ENCODE measurements at regions not wholly inside any gene's neighbourhood (a gene's known extent, or its start where the extent isn't known, plus 50 kb on each side); places are given as distances from the start of the nearest gene placed in this dataset.

- DNase-seq (ENCODE audit: low spot score) = no peak
- Histone ChIP-seq H3K4me3 (ENCODE audit: low read depth in 1 of 3, low read length in 3 of 3) (no peak overlapping the region), H3K27ac (ENCODE audit: low read depth in 1 of 2, low read length in 2 of 2) (no peak overlapping the region), H3K36me3 (ENCODE audit: control insufficient read depth in 4 of 4, insufficient read depth in 3 of 4, low read depth in 1 of 4, low read length in 3 of 4) (no peaks in the 10 kb centered on the region), H3K4me1 (ENCODE audit: control insufficient read depth in 4 of 4, insufficient read depth in 4 of 4, low read length in 3 of 4) (no peaks in the 10 kb centered on the region), H3K27me3 (ENCODE audit: control insufficient read depth in 4 of 4, insufficient read depth in 4 of 4, low read length in 3 of 4) (no peaks in the 10 kb centered on the region), H3K9ac (ENCODE audit: low read depth in 1 of 2, low read length in 2 of 2) (no peak overlapping the region), H3K9me3 (ENCODE audit: control insufficient read depth in 4 of 4, low read length in 3 of 4) (peaks cover 0 to 2% (median 0%) of the 10 kb centered on the region in 4 donors)
- 73% methylated on average over 1 of the region's 1 CpG for WGBS
- TF ChIP-seq SP1 (IDR thresholded peaks at IDR 0.05) (no peak), HNF4A (conservative IDR thresholded peaks at IDR 0.05) (no peak), FOXA1 (IDR thresholded peaks at IDR 0.05) (no peak), EGR1 (IDR thresholded peaks at IDR 0.05; ENCODE audit: low read depth in 2 of 2) (no peak), NR2F2 (IDR thresholded peaks at IDR 0.05) (no peak), ATF3 (IDR thresholded peaks at IDR 0.05) (no peak), TAF1 (conservative IDR thresholded peaks at IDR 0.05) (no peak), REST (IDR thresholded peaks at IDR 0.05) (no peak), HNF4G (IDR thresholded peaks at IDR 0.05) (no peak), MAX (IDR thresholded peaks at IDR 0.05) (no peak), FOXA2 (IDR thresholded peaks at IDR 0.05) (no peak), RXRA (IDR thresholded peaks at IDR 0.05) (no peak)
Measured at GRCh38 chr11:39589391-39589790, 1870.1 kb downstream of the LRRC4C start.

- Histone ChIP-seq H3K36me3 (ENCODE audit: control insufficient read depth in 4 of 4, insufficient read depth in 3 of 4, low read depth in 1 of 4, low read length in 3 of 4) (no peaks in the 10 kb centered on the region), H3K9ac (ENCODE audit: low read depth in 1 of 2, low read length in 2 of 2) (no peak overlapping the region), H3K27me3 (ENCODE audit: control insufficient read depth in 4 of 4, insufficient read depth in 4 of 4, low read length in 3 of 4) (no peaks in the 10 kb centered on the region), H3K27ac (ENCODE audit: low read depth in 1 of 2, low read length in 2 of 2) (no peak overlapping the region), H3K4me3 (ENCODE audit: low read depth in 1 of 3, low read length in 3 of 3) (no peak overlapping the region), H3K4me1 (ENCODE audit: control insufficient read depth in 4 of 4, insufficient read depth in 4 of 4, low read length in 3 of 4) (no peaks in the 10 kb centered on the region), H3K9me3 (ENCODE audit: control insufficient read depth in 4 of 4, low read length in 3 of 4) (no peaks in the 10 kb centered on the region)
- 39% methylated on average over 1 of the region's 1 CpG for WGBS
- no peak for DNase-seq (ENCODE audit: low spot score)
- TF ChIP-seq HNF4G (IDR thresholded peaks at IDR 0.05) (no peak), MAX (IDR thresholded peaks at IDR 0.05) (no peak), NR2F2 (IDR thresholded peaks at IDR 0.05) (no peak), FOXA1 (IDR thresholded peaks at IDR 0.05) (no peak), ZBTB33 (IDR thresholded peaks at IDR 0.05) (no peak), GABPA (IDR thresholded peaks at IDR 0.05 in 1 of 2, conservative IDR thresholded peaks at IDR 0.05 in 1 of 2) (no peak), RXRA (IDR thresholded peaks at IDR 0.05) (no peak), TAF1 (conservative IDR thresholded peaks at IDR 0.05) (no peak), REST (IDR thresholded peaks at IDR 0.05) (no peak), CTCF (IDR thresholded peaks at IDR 0.05; ENCODE audit: low read depth, low read length, missing input control) (no peak), RAD21 (IDR thresholded peaks at IDR 0.05) (no peak)
Measured at GRCh38 chr11:39586036-39586435, 1873.4 kb downstream of the LRRC4C start.

All from liver (tissue), 8 donors.